Esophagus muscularis mucosa (tissue), 4 donors: ENCODE measurements at regions not wholly inside any gene's neighbourhood (a gene's known extent, or its start where the extent isn't known, plus 50 kb on each side); places are given as distances from the start of the nearest gene placed in this dataset.

Source experiments
- CTCF ChIP-seq, 3 experiments: fragments of 200-600 bp in 2 of 3; fragments of 450-650 bp in 1 of 3; sonication (generic) in 2 of 3; IDR thresholded peaks; one replicate each; pipeline ENCODE4 v1.5.1; 2017 to 2019; ENCODE audit warnings: antibody characterized with exemption in 3 of 3, mild to moderate bottlenecking in 2 of 3, moderate library complexity in 1 of 3
- EP300 ChIP-seq: sonication (generic); formaldehyde crosslinking; IDR thresholded peaks from one replicate; pipeline ENCODE4 v1.6.1; 2017; ENCODE audit warnings: antibody characterized with exemption
- POLR2A ChIP-seq: fragments of 450-650 bp; IDR thresholded peaks from one replicate; pipeline ENCODE4 v1.6.1; 2017; ENCODE audit warnings: antibody characterized with exemption, moderate library complexity, mild to moderate bottlenecking, low read depth
- POLR2AphosphoS5 ChIP-seq, 2 donors: sonication (generic); formaldehyde crosslinking; IDR thresholded peaks; one replicate each; pipeline ENCODE4 v1.6.1; 2017; ENCODE audit warnings: antibody characterized with exemption in 2 of 2

DNA sequence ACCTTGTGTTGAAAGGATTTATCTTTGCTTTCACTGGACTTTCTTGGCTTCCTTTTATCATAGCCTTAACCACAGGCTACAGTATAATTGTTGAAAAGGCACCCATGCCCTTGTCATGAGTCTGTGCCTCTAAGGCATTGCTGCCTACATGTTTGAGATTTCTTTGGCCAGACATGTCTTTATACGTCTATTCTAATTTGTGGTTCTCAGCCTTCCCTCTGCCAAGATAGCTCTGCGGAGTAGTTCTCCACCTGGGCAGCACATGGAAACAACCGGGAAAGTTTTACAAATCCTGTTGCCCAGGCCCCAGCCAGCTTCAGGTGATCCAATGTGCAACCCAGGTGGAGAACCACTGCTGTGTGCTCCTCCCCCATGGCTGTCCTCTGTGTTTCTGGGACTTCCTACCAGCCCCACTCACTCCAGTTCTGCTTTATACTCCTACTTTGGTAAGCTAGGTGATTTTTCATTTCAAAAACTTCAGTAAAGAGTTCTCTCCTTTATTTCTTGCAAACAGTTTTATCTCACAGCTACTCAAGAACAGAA lies 159.6 kb upstream of the MYLIP start:
- TF ChIP-seq EP300 (no peak), CTCF (IDR thresholded peaks at IDR 0.05) (no peak), POLR2A (no peak), POLR2AphosphoS5 (IDR thresholded peaks at IDR 0.05) (no peak)
